Activated naive CD4-positive, alpha-beta T cell treated with anti-CD3 and anti-CD28 coated beads, Interleukin-2, amount 10 ng/mL, durations not matched to agents 7 days and 5 days (primary cell): ENCODE measurements at regions not wholly inside any gene's neighbourhood (a gene's known extent, or its start where the extent isn't known, plus 50 kb on each side); places are given as distances from the start of the nearest gene placed in this dataset.

Source experiments
- CTCF ChIA-PET: fragments of 350-600 bp; sonication (Branson Sonifier 250); formaldehyde crosslinking; loops from one replicate; lab custom pipeline; 2021; ENCODE audit warnings: antibody characterized with exemption; lab: Charles Lee
- DNase-seq: peaks from one replicate; pipeline ENCODE4 v3.0.0-alpha.2; 2020
- H3K27ac Mint-ChIP-seq: one replicate; pipeline ENCODE4 v1.8.0; 2021; ENCODE audit warnings: mild to moderate bottlenecking, moderate library complexity, mixed read lengths
- H3K27me3 Mint-ChIP-seq: one replicate; pipeline ENCODE4 v1.8.0; 2021; ENCODE audit warnings: mild to moderate bottlenecking, mixed read lengths
- H3K36me3 Mint-ChIP-seq: one replicate; pipeline ENCODE4 v1.8.0; 2021; ENCODE audit warnings: mixed read lengths
- H3K4me1 Mint-ChIP-seq: one replicate; pipeline ENCODE4 v1.8.0; 2021; ENCODE audit warnings: mixed read lengths
- H3K4me3 Mint-ChIP-seq: one replicate; pipeline ENCODE4 v1.8.0; 2021; ENCODE audit warnings: mild to moderate bottlenecking, moderate library complexity, mixed read lengths
- H3K9me3 Mint-ChIP-seq: one replicate; pipeline ENCODE4 v1.8.0; 2021; ENCODE audit warnings: mixed read lengths

GRCh38 chr7:130910949-130911944 is 177.2 kb upstream of the KLF14 start:
- CTCF ChIA-PET, result interaction anchor here (0.7 to 5.9 kb wide), 6 partner anchors 14 to 158 kb away, joined by 3 to 45 read pairs (median 5); no protein-coding TSS in a partner anchor
- no peak for DNase-seq
- H3K4me3 Mint-ChIP-seq, result peak overlapping the region; percentile 83

GRCh38 chr7:130912082-130912861 is 178.3 kb upstream of the KLF14 start:
- H3K4me1 Mint-ChIP-seq, result peaks cover 85% of the 10 kb centered on the region
- no peaks in the 10 kb centered on the region for H3K9me3 Mint-ChIP-seq
- H3K4me3 Mint-ChIP-seq, result peak overlapping the region; percentile 83
- CTCF ChIA-PET, result interaction anchor here (0.7 to 5.9 kb wide), 6 partner anchors 9 to 47 kb away, joined by 3 to 45 read pairs (median 6); no protein-coding TSS in a partner anchor
- DNase-seq, result no peak
- H3K27ac Mint-ChIP-seq, result peak overlapping the region; percentile 95
- H3K27me3 Mint-ChIP-seq, result no peaks in the 10 kb centered on the region
- H3K36me3 Mint-ChIP-seq, result peaks cover 66% of the 10 kb centered on the region

More at GRCh38 chr7:130910949-130911944, 177.2 kb upstream of the KLF14 start:
- Mint-ChIP-seq H3K9me3 (no peaks in the 10 kb centered on the region), H3K27ac (peak overlapping the region; percentile 95), H3K27me3 (no peaks in the 10 kb centered on the region), H3K36me3 (peaks cover 63% of the 10 kb centered on the region), H3K4me1 (peaks cover 84% of the 10 kb centered on the region)

GRCh38 chr7:130912862-130913638 is 179.0 kb upstream of the KLF14 start:
- H3K27ac Mint-ChIP-seq, result peak overlapping the region; percentile 95
- CTCF ChIA-PET, result interaction anchor here (0.9 to 5.9 kb wide), 7 partner anchors 10 to 127 kb away, joined by 3 to 45 read pairs (median 6); no protein-coding TSS in a partner anchor
- H3K4me3 Mint-ChIP-seq, result peak overlapping the region; percentile 83
- no peaks in the 10 kb centered on the region for H3K27me3 Mint-ChIP-seq
- peak; percentile 89 for DNase-seq
- H3K4me1 Mint-ChIP-seq, result peaks cover 86% of the 10 kb centered on the region
- peaks cover 66% of the 10 kb centered on the region for H3K36me3 Mint-ChIP-seq
- no peaks in the 10 kb centered on the region for H3K9me3 Mint-ChIP-seq

- CTCF ChIA-PET, result interaction anchor here (0.9 to 5.9 kb wide), 9 partner anchors 11 to 126 kb away, joined by 3 to 45 read pairs (median 6); no protein-coding TSS in a partner anchor
- DNase-seq, result no peak
- Mint-ChIP-seq H3K36me3 (peaks cover 71% of the 10 kb centered on the region), H3K4me3 (peak overlapping the region; percentile 83), H3K27ac (peak overlapping the region; percentile 95), H3K9me3 (no peaks in the 10 kb centered on the region), H3K27me3 (no peaks in the 10 kb centered on the region), H3K4me1 (peaks cover 89% of the 10 kb centered on the region)
Measured at GRCh38 chr7:130913639-130914553, 179.9 kb upstream of the KLF14 start.

GRCh38 chr7:130914554-130915294 is 180.7 kb upstream of the KLF14 start:
- Mint-ChIP-seq H3K4me3 (peak overlapping the region; percentile 83), H3K27ac (peak overlapping the region; percentile 95), H3K4me1 (peaks cover 89% of the 10 kb centered on the region), H3K27me3 (no peaks in the 10 kb centered on the region), H3K36me3 (peaks cover 69% of the 10 kb centered on the region), H3K9me3 (no peaks in the 10 kb centered on the region)
- CTCF ChIA-PET, result interaction anchor here (0.9 to 4.3 kb wide), 6 partner anchors 18 to 127 kb away, joined by 3 to 21 read pairs (median 4); no protein-coding TSS in a partner anchor
- DNase-seq, result no peak

GRCh38 chr7:130917669-130918128 is 183.7 kb upstream of the KLF14 start:
- Mint-ChIP-seq H3K27ac (peak overlapping the region; percentile 61), H3K36me3 (peaks cover 59% of the 10 kb centered on the region), H3K4me3 (no peak overlapping the region), H3K27me3 (no peaks in the 10 kb centered on the region), H3K4me1 (peaks cover 88% of the 10 kb centered on the region), H3K9me3 (no peaks in the 10 kb centered on the region)
- CTCF ChIA-PET, result interaction anchor here (1.1 to 1.9 kb wide), 5 partner anchors 13 to 123 kb away, joined by 3 to 5 read pairs (median 4); no protein-coding TSS in a partner anchor
- no peak for DNase-seq

- Mint-ChIP-seq H3K9me3 (no peaks in the 10 kb centered on the region), H3K4me3 (no peak overlapping the region), H3K4me1 (peaks cover 92% of the 10 kb centered on the region), H3K27me3 (no peaks in the 10 kb centered on the region), H3K27ac (peak overlapping the region; percentile 61), H3K36me3 (peaks cover 64% of the 10 kb centered on the region)
- CTCF ChIA-PET, result interaction anchor here (1.1 to 1.9 kb wide), 5 partner anchors 12 to 122 kb away, joined by 3 to 5 read pairs (median 4); no protein-coding TSS in a partner anchor
- DNase-seq, result no peak
Measured at GRCh38 chr7:130918129-130919052, 184.4 kb upstream of the KLF14 start.

GRCh38 chr7:130919316-130920103 is 185.5 kb upstream of the KLF14 start:
- no peaks in the 10 kb centered on the region for H3K9me3 Mint-ChIP-seq
- H3K36me3 Mint-ChIP-seq, result peaks cover 66% of the 10 kb centered on the region
- H3K4me1 Mint-ChIP-seq, result peaks cover 88% of the 10 kb centered on the region
- DNase-seq, result no peak
- CTCF ChIA-PET, result interaction anchor here (0.6 to 1.9 kb wide), 3 partner anchors 12 to 63 kb away, joined by 3 to 4 read pairs (median 4); no protein-coding TSS in a partner anchor
- no peak overlapping the region for H3K4me3 Mint-ChIP-seq
- no peaks in the 10 kb centered on the region for H3K27me3 Mint-ChIP-seq
- peak overlapping the region; percentile 75 for H3K27ac Mint-ChIP-seq

GRCh38 chr7:130920122-130920521 is 186.1 kb upstream of the KLF14 start:
- CTCF ChIA-PET, result interaction anchor here (3.3 kb wide), 1 partner anchor 23 kb away, joined by 10 read pairs; no protein-coding TSS in a partner anchor
- Mint-ChIP-seq H3K36me3 (peaks cover 64% of the 10 kb centered on the region), H3K27me3 (no peaks in the 10 kb centered on the region)

More at GRCh38 chr7:130920122-130920521, 186.1 kb upstream of the KLF14 start:
- H3K27ac Mint-ChIP-seq, result peak overlapping the region; percentile 80
- H3K4me3 Mint-ChIP-seq, result no peak overlapping the region
- H3K9me3 Mint-ChIP-seq, result no peaks in the 10 kb centered on the region
- DNase-seq, result no peak
- H3K4me1 Mint-ChIP-seq, result peaks cover 88% of the 10 kb centered on the region
